Activated CD4-positive, alpha-beta T cell treated with anti-CD3 and anti-CD28 coated beads, Interleukin-2, amount 50 U/mL, for 1 hour (primary cell): ENCODE measurements at regions not wholly inside any gene's neighbourhood (a gene's known extent, or its start where the extent isn't known, plus 50 kb on each side); places are given as distances from the start of the nearest gene placed in this dataset.
"Not testable (repeated sequence)": the region's sequence is repeated elsewhere in the genome, so short reads cannot be mapped to it uniquely, and the experiment has no call there.

Experiments used
- DNase-seq: peaks from one replicate; pipeline ENCODE4 v3.0.0-alpha.2; 2020

- no peak for DNase-seq
Measured at GRCh38 chr21:27062443-27062842, 95.6 kb upstream of the ADAMTS5 start.

GRCh38 chr21:27061770-27062169 lies 94.9 kb upstream of the ADAMTS5 start:
- DNase-seq, result no peak

GRCh38 chr21:27060190-27060589 lies 93.3 kb upstream of the ADAMTS5 start:
- no peak for DNase-seq

- DNase-seq, result no peak
Measured at GRCh38 chr21:27058673-27059605, 92.1 kb upstream of the ADAMTS5 start.

- no peak for DNase-seq
Measured at GRCh38 chr21:27057997-27058396, 91.1 kb upstream of the ADAMTS5 start.

- no peak for DNase-seq
Measured at GRCh38 chr21:27047658-27048314, 80.9 kb upstream of the ADAMTS5 start.

GRCh38 chr21:27047283-27047657 lies 80.4 kb upstream of the ADAMTS5 start:
- no peak for DNase-seq

GRCh38 chr21:27045281-27045985 lies 78.5 kb upstream of the ADAMTS5 start:
- no peak for DNase-seq

- DNase-seq, result no peak
Measured at GRCh38 chr21:27043377-27043776, 76.5 kb upstream of the ADAMTS5 start.

GRCh38 chr21:27040738-27041469 lies 74.0 kb upstream of the ADAMTS5 start:
- no peak for DNase-seq

- DNase-seq, result no peak
Measured at GRCh38 chr21:27036736-27037301, 69.9 kb upstream of the ADAMTS5 start.

- DNase-seq, result no peak
Measured at GRCh38 chr21:27035791-27036190, 68.9 kb upstream of the ADAMTS5 start.

GRCh38 chr21:27034796-27035195 lies 67.9 kb upstream of the ADAMTS5 start:
- DNase-seq, result no peak

GRCh38 chr21:27033471-27033870 lies 66.6 kb upstream of the ADAMTS5 start:
- DNase-seq, result no peak

- no peak for DNase-seq
Measured at GRCh38 chr21:27026501-27026900, 59.6 kb upstream of the ADAMTS5 start.

GRCh38 chr21:27025708-27026107 lies 58.8 kb upstream of the ADAMTS5 start:
- not testable (repeated sequence) for DNase-seq

GRCh38 chr21:27024971-27025370 lies 58.1 kb upstream of the ADAMTS5 start:
- DNase-seq, result no peak

GRCh38 chr21:27024301-27024700 lies 57.4 kb upstream of the ADAMTS5 start:
- DNase-seq, result no peak

- DNase-seq, result no peak
Measured at GRCh38 chr21:27023186-27023585, 56.3 kb upstream of the ADAMTS5 start.

GRCh38 chr21:27021801-27022200 lies 54.9 kb upstream of the ADAMTS5 start:
- DNase-seq, result no peak

- no peak for DNase-seq
Measured at GRCh38 chr21:27021046-27021445, 54.2 kb upstream of the ADAMTS5 start.

GRCh38 chr21:27017246-27017645 lies 50.4 kb upstream of the ADAMTS5 start:
- DNase-seq, result no peak
